Adipocyte (in vitro differentiated cells): ENCODE measurements at regions not wholly inside any gene's neighbourhood (a gene's known extent, or its start where the extent isn't known, plus 50 kb on each side); places are given as distances from the start of the nearest gene placed in this dataset.

ENCODE experiments used
- DNase-seq: peaks from one replicate; pipeline ENCODE4 v3.0.0-alpha.2; 2015; ENCODE audit warnings: low read depth
- H3K27me3 ChIP-seq: replicated peaks from 2 replicates; pipeline ENCODE4 v1.7.0; 2013; ENCODE audit warnings: mild to moderate bottlenecking, low read length, moderate library complexity; ENCODE audit not compliant: control insufficient read depth, insufficient read depth
- H3K36me3 ChIP-seq: 2 replicates; pipeline ENCODE4 v1.7.0; 2013; ENCODE audit warnings: low read length, mild to moderate bottlenecking, moderate library complexity; ENCODE audit not compliant: control insufficient read depth, insufficient read depth, severe bottlenecking
- H3K4me1 ChIP-seq: 2 replicates; pipeline ENCODE4 v1.7.0; 2013; ENCODE audit warnings: mild to moderate bottlenecking, low read length, moderate library complexity; ENCODE audit not compliant: control insufficient read depth, insufficient read depth
- H3K4me3 ChIP-seq: 2 replicates; pipeline ENCODE4 v1.7.0; 2013; ENCODE audit warnings: mild to moderate bottlenecking, low read length, moderate library complexity
- H3K9ac ChIP-seq: 2 replicates; pipeline ENCODE4 v1.7.0; 2013; ENCODE audit warnings: mild to moderate bottlenecking, low read length, moderate library complexity
- H3K9me3 ChIP-seq: 2 replicates; pipeline ENCODE4 v1.7.0; 2013; ENCODE audit warnings: mild to moderate bottlenecking, low read length, moderate library complexity; ENCODE audit not compliant: control insufficient read depth

DNA sequence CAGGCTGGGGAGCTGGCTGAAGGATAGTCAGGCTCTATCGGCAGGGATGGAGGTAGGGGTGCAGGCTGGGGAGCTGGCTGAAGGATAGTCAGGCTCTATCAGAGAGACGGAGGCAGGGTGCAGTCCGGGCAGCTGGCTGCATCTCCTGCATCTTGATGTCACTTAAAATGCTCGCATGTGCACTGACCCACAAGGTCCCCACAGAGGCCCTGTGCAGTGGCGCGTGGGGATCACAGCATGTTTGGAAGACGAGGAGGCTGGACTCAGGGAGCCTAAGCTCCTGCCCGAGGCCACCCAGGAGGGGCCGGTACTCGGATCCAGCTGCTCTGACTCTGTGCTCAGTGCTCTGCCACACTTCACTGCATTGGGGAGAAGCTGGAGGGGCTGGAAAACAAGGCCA lies 189.0 kb upstream of the HDAC4 start:
- no peak overlapping the region for H3K9ac ChIP-seq
- DNase-seq, result no peak
- H3K36me3 ChIP-seq, result no peaks in the 10 kb centered on the region
- no peaks in the 10 kb centered on the region for H3K9me3 ChIP-seq
- H3K4me3 ChIP-seq, result no peak overlapping the region
- peaks cover 23% of the 10 kb centered on the region for H3K27me3 ChIP-seq
- H3K4me1 ChIP-seq, result no peaks in the 10 kb centered on the region

DNA sequence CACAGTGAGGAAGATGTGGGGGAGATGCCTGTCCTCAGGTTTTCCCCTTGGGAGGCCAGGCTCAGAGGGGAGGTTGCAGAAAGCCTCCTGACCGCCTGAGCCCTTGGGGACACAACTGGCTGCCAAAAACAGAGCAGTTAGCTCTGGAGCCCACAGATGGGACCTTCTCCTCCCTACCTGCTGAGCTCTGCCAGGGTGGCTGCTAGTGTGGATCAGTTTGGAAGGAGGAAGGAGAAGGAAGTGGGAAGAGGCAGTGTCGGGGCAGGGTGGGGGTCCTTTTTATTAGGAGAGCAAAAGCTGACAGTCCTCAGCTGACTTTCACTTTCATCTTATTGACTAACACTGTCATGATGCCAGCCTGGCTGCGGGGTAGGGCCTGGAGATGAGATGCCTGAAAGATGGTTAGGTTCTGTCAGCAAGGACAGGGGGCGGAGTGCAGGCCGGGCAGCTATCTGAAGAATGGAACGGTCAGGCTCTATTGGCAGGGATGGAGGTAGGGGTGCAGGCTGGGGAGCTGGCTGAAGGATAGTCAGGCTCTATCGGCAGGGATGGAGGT lies 188.5 kb upstream of the HDAC4 start:
- H3K9ac ChIP-seq, result no peak overlapping the region
- no peak for DNase-seq
- peaks cover 23% of the 10 kb centered on the region for H3K27me3 ChIP-seq
- H3K36me3 ChIP-seq, result no peaks in the 10 kb centered on the region
- no peaks in the 10 kb centered on the region for H3K4me1 ChIP-seq
- H3K9me3 ChIP-seq, result no peaks in the 10 kb centered on the region
- no peak overlapping the region for H3K4me3 ChIP-seq

DNA sequence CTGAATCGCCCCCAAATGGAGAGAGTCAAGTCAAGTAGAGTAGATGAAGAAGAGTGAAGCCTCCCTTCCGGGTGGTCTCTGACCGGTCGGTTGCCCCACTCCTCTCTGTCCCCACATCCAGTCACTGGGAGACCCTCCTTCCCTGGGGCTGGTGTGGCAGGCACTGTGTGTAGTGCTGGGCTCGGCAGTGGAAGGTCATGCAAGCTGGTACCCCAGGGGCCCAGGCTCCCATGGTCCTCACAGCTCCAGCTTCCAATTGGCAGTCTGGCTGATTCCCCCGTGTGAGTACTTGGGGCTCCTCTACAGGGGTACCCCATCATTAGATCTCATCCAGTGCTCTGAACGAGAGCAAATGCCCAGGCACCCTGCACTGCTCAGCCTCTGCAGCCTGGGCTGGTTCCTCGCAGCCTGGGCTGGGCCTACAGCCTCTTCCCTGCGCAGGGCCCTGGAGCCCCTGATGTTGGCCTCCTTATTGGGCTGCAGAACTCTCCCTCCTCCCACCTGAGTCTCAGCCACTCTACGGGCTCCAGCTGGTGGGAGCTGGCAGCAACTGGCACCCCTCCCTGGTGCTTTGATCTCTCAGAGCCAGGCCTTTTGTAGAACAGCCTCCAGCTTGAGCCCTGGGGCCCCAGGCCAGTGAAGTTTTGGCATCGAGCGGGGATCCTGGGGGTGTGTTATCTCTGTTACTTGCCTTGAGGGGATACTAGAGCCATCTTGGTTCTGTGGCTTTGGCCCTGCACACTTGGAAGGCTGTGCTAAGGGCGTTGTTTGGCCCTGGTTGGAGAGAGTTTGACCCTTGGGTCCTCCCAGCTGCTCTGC lies 187.8 kb upstream of the HDAC4 start:
- Histone ChIP-seq H3K9me3 (no peaks in the 10 kb centered on the region), H3K36me3 (no peaks in the 10 kb centered on the region), H3K27me3 (peaks cover 23% of the 10 kb centered on the region), H3K4me1 (no peaks in the 10 kb centered on the region), H3K4me3 (no peak overlapping the region), H3K9ac (no peak overlapping the region)
- no peak for DNase-seq

DNA sequence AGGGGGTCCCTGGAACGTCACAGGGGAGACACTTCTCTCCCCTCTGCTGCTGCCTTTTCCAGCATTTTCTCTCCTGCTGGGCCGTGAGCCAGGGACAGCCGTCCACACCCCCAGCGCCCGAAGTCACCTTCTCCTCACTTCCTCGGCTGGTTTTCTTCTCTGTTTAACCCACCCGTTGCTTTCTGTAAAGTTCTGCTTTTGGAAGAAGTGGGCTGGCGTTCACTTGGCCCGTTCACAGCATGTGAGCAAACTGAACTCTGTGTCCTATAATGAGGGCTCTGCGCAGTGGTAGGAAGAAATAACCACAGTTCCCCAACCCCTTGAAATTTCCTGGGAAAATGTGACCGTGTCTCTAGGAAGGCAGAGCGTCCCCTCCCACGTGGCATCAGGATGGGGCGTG lies 187.0 kb upstream of the HDAC4 start:
- peaks cover 23% of the 10 kb centered on the region for H3K27me3 ChIP-seq
- H3K9me3 ChIP-seq, result no peaks in the 10 kb centered on the region
- no peak overlapping the region for H3K4me3 ChIP-seq
- DNase-seq, result no peak
- no peak overlapping the region for H3K9ac ChIP-seq
- no peaks in the 10 kb centered on the region for H3K36me3 ChIP-seq
- no peaks in the 10 kb centered on the region for H3K4me1 ChIP-seq

DNA sequence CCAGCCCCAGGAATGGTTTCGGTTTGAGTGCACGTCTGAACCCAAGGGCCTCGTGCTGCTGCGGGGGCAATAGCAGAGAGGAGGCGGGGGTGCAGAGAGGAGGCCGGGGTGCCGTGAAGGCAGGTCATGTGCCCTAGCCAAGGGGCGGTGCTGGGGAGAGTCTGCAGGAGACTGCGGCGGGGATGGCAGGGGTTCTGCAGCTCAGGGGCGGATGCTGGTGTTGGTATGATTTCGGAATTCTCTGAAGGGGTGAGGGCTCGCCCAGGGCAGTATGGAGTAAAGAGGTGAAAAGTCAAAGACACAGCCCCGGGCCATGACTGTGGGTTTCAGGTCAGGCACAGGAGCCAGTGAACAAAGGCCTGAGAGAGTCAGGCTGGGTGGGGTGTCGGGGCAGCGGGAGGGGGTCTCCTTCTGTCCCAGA lies 186.5 kb upstream of the HDAC4 start:
- no peak overlapping the region for H3K9ac ChIP-seq
- H3K4me1 ChIP-seq, result no peaks in the 10 kb centered on the region
- DNase-seq, result no peak
- H3K4me3 ChIP-seq, result no peak overlapping the region
- peaks cover 3% of the 10 kb centered on the region for H3K9me3 ChIP-seq
- H3K27me3 ChIP-seq, result peaks cover 23% of the 10 kb centered on the region
- H3K36me3 ChIP-seq, result no peaks in the 10 kb centered on the region

DNA sequence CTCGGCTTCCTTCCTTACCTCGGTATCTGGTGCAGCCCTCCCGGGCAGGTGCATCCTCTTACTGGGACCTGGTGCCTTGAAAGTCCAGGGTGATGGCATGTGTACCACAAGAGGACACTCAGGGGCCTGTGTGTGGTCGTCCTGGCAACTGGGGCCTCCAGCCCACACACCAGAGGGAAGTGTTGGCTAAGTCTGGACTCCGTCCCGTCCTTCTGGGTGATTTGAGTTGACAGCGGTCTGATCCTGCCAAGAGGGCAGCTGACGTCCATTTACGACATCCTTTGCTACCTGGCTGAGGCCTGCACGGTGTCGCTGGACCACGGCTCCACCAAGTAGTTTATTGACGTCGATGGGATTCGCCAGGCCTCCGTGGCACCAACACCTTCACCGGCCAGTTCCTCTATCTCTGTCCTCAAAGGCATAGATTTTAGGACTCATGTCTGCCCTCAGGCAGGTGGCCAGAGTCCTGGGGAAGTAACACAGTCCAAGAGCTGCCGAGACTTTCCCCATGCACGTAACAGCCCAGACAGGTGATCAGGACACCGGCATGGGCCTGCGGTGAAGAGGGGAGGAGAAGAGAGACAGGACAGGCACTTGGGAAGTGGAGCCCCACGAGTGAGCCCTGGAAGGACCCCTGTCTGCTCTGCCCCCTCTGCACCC lies 186.0 kb upstream of the HDAC4 start:
- Histone ChIP-seq H3K9ac (no peak overlapping the region), H3K27me3 (peaks cover 23% of the 10 kb centered on the region), H3K4me1 (no peaks in the 10 kb centered on the region), H3K9me3 (peaks cover 3% of the 10 kb centered on the region), H3K36me3 (no peaks in the 10 kb centered on the region), H3K4me3 (no peak overlapping the region)
- no peak for DNase-seq

DNA sequence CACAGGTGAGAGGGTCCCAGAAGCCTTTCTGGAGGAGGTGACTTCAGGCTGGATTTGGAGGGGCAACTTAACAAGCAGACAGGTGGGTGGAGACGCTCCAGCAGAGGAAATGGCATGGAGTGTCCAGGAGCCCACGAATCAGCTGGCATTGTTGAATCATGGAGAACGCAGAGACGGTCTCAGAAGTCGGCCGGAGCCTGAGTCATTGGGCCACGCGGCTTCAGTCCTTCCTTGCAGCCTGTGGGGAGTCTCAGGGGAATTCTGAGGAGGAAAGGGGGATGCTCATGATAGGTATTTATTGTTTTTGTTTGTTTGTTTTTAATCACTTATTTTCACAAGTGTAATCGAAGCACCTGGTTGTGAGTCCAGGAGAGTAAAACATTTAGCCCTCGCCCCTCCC lies 184.6 kb upstream of the HDAC4 start:
- Histone ChIP-seq H3K9me3 (peaks cover 3% of the 10 kb centered on the region), H3K36me3 (no peaks in the 10 kb centered on the region), H3K4me1 (no peaks in the 10 kb centered on the region), H3K9ac (no peak overlapping the region), H3K4me3 (no peak overlapping the region), H3K27me3 (peaks cover 23% of the 10 kb centered on the region)
- DNase-seq, result no peak

DNA sequence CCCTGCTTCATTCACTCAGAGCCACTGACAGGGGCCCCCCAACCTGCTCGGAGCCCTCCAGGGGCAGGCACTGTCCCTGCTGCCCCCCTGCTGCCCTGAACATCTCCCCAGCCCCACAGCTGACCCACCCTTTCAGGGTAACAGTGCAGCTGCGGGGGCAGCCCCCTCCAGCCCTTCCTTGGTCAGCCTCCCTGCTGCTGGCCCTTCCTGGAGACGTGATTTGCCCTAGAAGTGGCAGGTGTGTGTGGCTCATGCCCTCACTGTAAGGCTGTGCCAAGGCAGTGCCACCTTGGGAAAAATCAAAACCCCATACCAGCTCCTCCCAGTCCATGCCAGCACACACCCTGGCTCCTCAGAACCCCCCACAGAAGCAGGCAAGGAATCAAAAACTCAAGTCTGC lies 184.2 kb upstream of the HDAC4 start:
- H3K27me3 ChIP-seq, result peaks cover 23% of the 10 kb centered on the region
- DNase-seq, result no peak
- H3K4me3 ChIP-seq, result no peak overlapping the region
- no peaks in the 10 kb centered on the region for H3K36me3 ChIP-seq
- H3K9ac ChIP-seq, result no peak overlapping the region
- no peaks in the 10 kb centered on the region for H3K4me1 ChIP-seq
- H3K9me3 ChIP-seq, result peaks cover 3% of the 10 kb centered on the region

DNA sequence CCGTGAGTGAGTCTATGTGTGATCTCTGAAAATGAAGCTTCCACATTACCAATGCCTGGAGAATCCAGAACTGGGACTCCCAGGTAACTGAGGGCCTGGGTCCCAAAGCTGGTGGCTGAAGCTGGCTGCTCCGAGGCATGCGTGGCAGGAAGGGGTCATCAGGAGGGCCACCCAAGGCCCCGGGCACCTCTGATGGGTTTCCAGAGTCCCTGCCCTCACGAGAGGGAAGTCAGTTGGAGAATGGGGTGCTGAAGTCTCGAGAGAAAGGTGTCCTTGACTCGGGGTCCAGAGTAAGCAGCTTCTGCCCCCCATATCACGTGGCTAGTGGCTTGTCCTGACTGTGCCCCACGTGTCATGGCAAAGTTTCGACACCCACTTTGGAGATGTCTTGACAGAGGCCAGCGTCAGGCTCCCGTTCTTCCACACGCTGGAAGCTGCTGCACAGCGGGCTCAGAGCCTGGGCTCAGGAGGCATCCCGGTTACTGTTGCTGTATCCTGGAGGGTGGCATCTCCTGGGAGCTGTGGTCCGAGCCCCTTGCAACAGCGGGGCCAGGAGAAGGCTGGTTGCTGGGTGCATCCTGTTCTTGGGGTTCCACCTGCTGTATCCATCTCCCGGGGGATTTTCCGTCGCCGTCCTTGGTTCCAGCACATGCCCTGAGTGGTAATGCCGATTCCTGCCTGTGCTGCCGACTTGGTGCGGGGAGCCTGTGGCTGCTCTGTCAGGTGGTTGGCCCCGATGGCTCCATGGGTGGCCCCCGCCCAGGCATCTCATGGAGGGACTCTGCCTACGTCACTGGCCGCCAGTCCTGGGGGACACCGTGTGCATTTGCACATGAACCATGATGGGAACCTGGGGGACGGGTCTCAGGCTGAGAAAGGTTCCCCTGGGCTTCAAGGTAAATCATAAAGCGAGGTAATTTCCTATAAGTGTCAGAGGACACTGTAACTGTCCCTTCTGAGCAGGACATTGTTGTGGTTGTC lies 183.3 kb upstream of the HDAC4 start:
- Histone ChIP-seq H3K36me3 (no peaks in the 10 kb centered on the region), H3K4me3 (no peak overlapping the region), H3K9me3 (peaks cover 3% of the 10 kb centered on the region), H3K4me1 (no peaks in the 10 kb centered on the region), H3K27me3 (peaks cover 23% of the 10 kb centered on the region), H3K9ac (no peak overlapping the region)
- no peak for DNase-seq

DNA sequence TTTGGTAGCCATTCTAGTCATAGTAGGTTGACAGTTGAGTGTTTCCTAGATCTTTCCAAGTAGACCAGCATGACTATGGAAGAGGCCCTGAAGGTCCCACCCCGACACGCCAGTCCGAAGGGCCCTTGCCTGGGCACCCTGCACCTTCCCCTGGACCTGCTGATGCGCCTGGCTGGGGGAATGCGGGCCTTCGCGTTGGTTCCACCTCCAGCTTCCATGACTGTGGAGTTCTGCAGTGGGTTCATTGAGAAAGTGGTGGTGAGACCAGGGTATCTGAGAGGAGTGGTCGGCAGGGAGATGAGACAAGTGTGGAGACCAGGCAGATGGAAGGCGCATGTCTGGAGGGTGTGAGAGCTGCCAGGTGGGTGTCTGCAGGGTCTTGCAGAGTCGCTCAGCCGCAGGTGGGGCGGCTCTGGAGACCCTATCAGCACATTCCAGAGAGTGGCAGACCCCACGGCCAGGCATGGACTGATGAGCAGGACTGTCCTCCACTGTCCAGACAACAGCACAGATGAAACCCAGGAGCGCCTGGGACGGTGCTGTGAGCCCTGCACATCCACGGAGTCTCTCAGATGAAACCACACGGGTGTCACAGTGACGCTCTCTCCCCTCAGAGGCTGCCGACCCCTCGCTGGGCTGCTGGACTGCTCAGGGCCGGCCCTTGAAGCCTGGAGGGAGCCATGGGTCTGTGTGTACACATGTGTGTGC lies 182.5 kb upstream of the HDAC4 start:
- no peak for DNase-seq

More for the DNA sequence above, 182.5 kb upstream of the HDAC4 start:
- H3K9me3 ChIP-seq, result peaks cover 3% of the 10 kb centered on the region
- no peaks in the 10 kb centered on the region for H3K4me1 ChIP-seq
- H3K4me3 ChIP-seq, result no peak overlapping the region
- peaks cover 16% of the 10 kb centered on the region for H3K27me3 ChIP-seq
- H3K9ac ChIP-seq, result no peak overlapping the region
- no peaks in the 10 kb centered on the region for H3K36me3 ChIP-seq
